Breast epithelium (tissue), 3 donors: ENCODE measurements at regions not wholly inside any gene's neighbourhood (a gene's known extent, or its start where the extent isn't known, plus 50 kb on each side); places are given as distances from the start of the nearest gene placed in this dataset.

Experiments used
- POLR2A ChIP-seq: fragments of 450-650 bp; IDR thresholded peaks from one replicate; pipeline ENCODE4 v1.6.1; 2016; ENCODE audit warnings: antibody characterized with exemption, mild to moderate bottlenecking, moderate library complexity
- POLR2AphosphoS5 ChIP-seq, 3 donors: sonication (generic); formaldehyde crosslinking; IDR thresholded peaks; one replicate each; pipeline ENCODE4 v1.6.1; 2017; ENCODE audit warnings: antibody characterized with exemption in 3 of 3
- TF ChIP-seq, protein P1 (sequence below), 3 donors: fragments of 450-650 bp; IDR thresholded peaks; one replicate each; pipeline ENCODE4 v1.5.1; 2016 to 2017; ENCODE audit warnings: antibody characterized with exemption in 3 of 3, mild to moderate bottlenecking in 3 of 3, moderate library complexity in 3 of 3

DNA sequence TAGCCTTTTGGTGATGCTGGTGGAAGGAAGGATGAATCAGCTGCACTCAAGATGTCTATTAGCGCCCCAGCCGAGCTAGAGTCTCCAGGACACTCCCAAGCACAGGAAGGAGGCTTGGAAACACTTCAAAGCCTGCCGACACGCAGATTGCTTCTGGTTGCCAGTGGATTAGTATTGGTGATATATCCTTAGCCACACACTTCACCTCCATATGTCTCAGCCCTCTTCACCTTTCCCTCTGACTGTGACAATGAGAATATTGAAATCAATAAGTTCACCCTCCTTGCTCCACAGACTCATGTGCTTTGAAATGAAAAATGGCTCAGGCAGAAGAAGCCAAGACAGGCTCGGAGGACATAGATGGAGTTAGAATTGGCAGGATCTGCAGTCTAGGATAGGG is 102.9 kb upstream of the LRRN1 start:
- TF ChIP-seq, protein P1, sequence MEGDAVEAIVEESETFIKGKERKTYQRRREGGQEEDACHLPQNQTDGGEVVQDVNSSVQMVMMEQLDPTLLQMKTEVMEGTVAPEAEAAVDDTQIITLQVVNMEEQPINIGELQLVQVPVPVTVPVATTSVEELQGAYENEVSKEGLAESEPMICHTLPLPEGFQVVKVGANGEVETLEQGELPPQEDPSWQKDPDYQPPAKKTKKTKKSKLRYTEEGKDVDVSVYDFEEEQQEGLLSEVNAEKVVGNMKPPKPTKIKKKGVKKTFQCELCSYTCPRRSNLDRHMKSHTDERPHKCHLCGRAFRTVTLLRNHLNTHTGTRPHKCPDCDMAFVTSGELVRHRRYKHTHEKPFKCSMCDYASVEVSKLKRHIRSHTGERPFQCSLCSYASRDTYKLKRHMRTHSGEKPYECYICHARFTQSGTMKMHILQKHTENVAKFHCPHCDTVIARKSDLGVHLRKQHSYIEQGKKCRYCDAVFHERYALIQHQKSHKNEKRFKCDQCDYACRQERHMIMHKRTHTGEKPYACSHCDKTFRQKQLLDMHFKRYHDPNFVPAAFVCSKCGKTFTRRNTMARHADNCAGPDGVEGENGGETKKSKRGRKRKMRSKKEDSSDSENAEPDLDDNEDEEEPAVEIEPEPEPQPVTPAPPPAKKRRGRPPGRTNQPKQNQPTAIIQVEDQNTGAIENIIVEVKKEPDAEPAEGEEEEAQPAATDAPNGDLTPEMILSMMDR (IDR thresholded peaks at IDR 0.05) = no peak
- no peak for TF ChIP-seq POLR2AphosphoS5 (IDR thresholded peaks at IDR 0.05)
- no peak for TF ChIP-seq POLR2A
